Activated CD4-positive, alpha-beta T cell treated with anti-CD3 and anti-CD28 coated beads for 36 hours (primary cell): ENCODE measurements at regions not wholly inside any gene's neighbourhood (a gene's known extent, or its start where the extent isn't known, plus 50 kb on each side); places are given as distances from the start of the nearest gene placed in this dataset.

Experiments
- ATAC-seq: fragments of 200-7000 bp; cut with Tn5 transposase; one replicate; pipeline ENCODE4 v1.10.0; 2021; ENCODE audit warnings: mild to moderate bottlenecking, moderate library complexity
- CTCF ChIA-PET: fragments of 350-600 bp; sonication (Branson Sonifier 250); formaldehyde crosslinking; loops from one replicate; lab custom pipeline; 2021; ENCODE audit warnings: antibody characterized with exemption; lab: Charles Lee
- POLR2A ChIA-PET: fragments of 350-600 bp; sonication (Branson Sonifier 250); formaldehyde crosslinking; loops from one replicate; lab custom pipeline; 2021; ENCODE audit warnings: antibody characterized with exemption, inconsistent platforms; lab: Charles Lee
- DNase-seq: peaks from one replicate; pipeline ENCODE4 v3.0.0-alpha.2; 2020
- H3K27ac Mint-ChIP-seq: one replicate; pipeline ENCODE4 v1.8.0; 2021; ENCODE audit warnings: mixed read lengths
- H3K27me3 Mint-ChIP-seq: one replicate; pipeline ENCODE4 v1.8.0; 2021; ENCODE audit warnings: mixed read lengths
- H3K36me3 Mint-ChIP-seq: one replicate; pipeline ENCODE4 v1.8.0; 2021; ENCODE audit warnings: low read depth, mixed read lengths
- H3K4me1 Mint-ChIP-seq: one replicate; pipeline ENCODE4 v1.8.0; 2021; ENCODE audit warnings: mixed read lengths
- H3K4me3 Mint-ChIP-seq: one replicate; pipeline ENCODE4 v1.8.0; 2021; ENCODE audit warnings: mild to moderate bottlenecking, moderate library complexity, mixed read lengths
- H3K9me3 Mint-ChIP-seq: one replicate; pipeline ENCODE4 v1.8.0; 2021; ENCODE audit warnings: low read depth, mixed read lengths
- intact Hi-C, 2 experiments: fragments of 100-400 bp; cut with DNase I in 1 of 2; cut with micrococcal nuclease in 1 of 2; formaldehyde crosslinking; loops; one replicate each; pipeline versions ENCODE4 v1.14.2 to v1.15.1; 2022 to 2024; cut with DNase I, micrococcal nuclease

GRCh38 chr13:26962671-26963070 lies 202.1 kb upstream of the GPR12 start:
- Mint-ChIP-seq H3K4me1 (no peaks in the 10 kb centered on the region), H3K36me3 (no peaks in the 10 kb centered on the region), H3K27ac (no peak overlapping the region), H3K27me3 (no peaks in the 10 kb centered on the region), H3K4me3 (no peak overlapping the region), H3K9me3 (no peaks in the 10 kb centered on the region)
- DNase-seq, result no peak
- intact Hi-C loops, result no loop called here
- ChIA-PET CTCF (no interaction called here), POLR2A (no interaction called here)
- no peak for ATAC-seq

GRCh38 chr13:26961890-26962615 lies 201.5 kb upstream of the GPR12 start:
- Mint-ChIP-seq H3K27ac (no peak overlapping the region), H3K4me1 (no peaks in the 10 kb centered on the region), H3K9me3 (no peaks in the 10 kb centered on the region), H3K27me3 (peaks cover 2% of the 10 kb centered on the region), H3K36me3 (no peaks in the 10 kb centered on the region), H3K4me3 (no peak overlapping the region)
- DNase-seq, result no peak
- ChIA-PET POLR2A (no interaction called here), CTCF (no interaction called here)
- intact Hi-C loops, result no loop called here
- no peak for ATAC-seq

GRCh38 chr13:26957182-26957581 lies 196.6 kb upstream of the GPR12 start:
- H3K4me1 Mint-ChIP-seq, result no peaks in the 10 kb centered on the region
- intact Hi-C loops, result no loop called here
- peaks cover 2% of the 10 kb centered on the region for H3K27me3 Mint-ChIP-seq
- CTCF ChIA-PET, result interaction anchor here (1.7 kb wide), 1 partner anchor 11 kb away, joined by 4 read pairs; no protein-coding TSS in a partner anchor
- POLR2A ChIA-PET, result no interaction called here
- no peak for ATAC-seq
- DNase-seq, result no peak
- H3K27ac Mint-ChIP-seq, result no peak overlapping the region
- no peaks in the 10 kb centered on the region for H3K9me3 Mint-ChIP-seq
- no peak overlapping the region for H3K4me3 Mint-ChIP-seq
- no peaks in the 10 kb centered on the region for H3K36me3 Mint-ChIP-seq

- H3K27me3 Mint-ChIP-seq, result peaks cover 2% of the 10 kb centered on the region
- ChIA-PET POLR2A (no interaction called here), CTCF (interaction anchor here (1.7 kb wide), 1 partner anchor 11 kb away, joined by 4 read pairs; no protein-coding TSS in a partner anchor)
- no peaks in the 10 kb centered on the region for H3K36me3 Mint-ChIP-seq
- H3K4me3 Mint-ChIP-seq, result no peak overlapping the region
- DNase-seq, result no peak
- H3K4me1 Mint-ChIP-seq, result no peaks in the 10 kb centered on the region
- H3K9me3 Mint-ChIP-seq, result no peaks in the 10 kb centered on the region
- H3K27ac Mint-ChIP-seq, result no peak overlapping the region
- no peak for ATAC-seq
- intact Hi-C loops, result no loop called here
Measured at GRCh38 chr13:26956522-26957142, 196.0 kb upstream of the GPR12 start.

GRCh38 chr13:26954976-26955375 lies 194.4 kb upstream of the GPR12 start:
- Mint-ChIP-seq H3K27me3 (peaks cover 2% of the 10 kb centered on the region), H3K27ac (no peak overlapping the region)

GRCh38 chr13:26953291-26953690 lies 192.7 kb upstream of the GPR12 start:
- H3K4me3 Mint-ChIP-seq, result no peak overlapping the region
- intact Hi-C loops, result no loop called here
- H3K9me3 Mint-ChIP-seq, result no peaks in the 10 kb centered on the region
- ATAC-seq, result no peak
- H3K27ac Mint-ChIP-seq, result no peak overlapping the region
- no peaks in the 10 kb centered on the region for H3K4me1 Mint-ChIP-seq
- H3K27me3 Mint-ChIP-seq, result peaks cover 2% of the 10 kb centered on the region
- POLR2A ChIA-PET, result no interaction called here
- H3K36me3 Mint-ChIP-seq, result no peaks in the 10 kb centered on the region
- no peak for DNase-seq
- CTCF ChIA-PET, result no interaction called here

More at GRCh38 chr13:26954976-26955375, 194.4 kb upstream of the GPR12 start:
- ChIA-PET POLR2A (interaction anchor here (0.6 kb wide), 1 partner anchor 236 kb away, joined by 3 read pairs; no protein-coding TSS in a partner anchor), CTCF (interaction anchor here (0.6 to 1.0 kb wide), 3 partner anchors 398 to 503 kb away, joined by 3 to 5 read pairs (median 3); no protein-coding TSS in a partner anchor)
- H3K36me3 Mint-ChIP-seq, result no peaks in the 10 kb centered on the region
- H3K9me3 Mint-ChIP-seq, result no peaks in the 10 kb centered on the region
- ATAC-seq (no peak), DNase-seq (no peak)
- no peak overlapping the region for H3K4me3 Mint-ChIP-seq
- intact Hi-C loops, result no loop called here
- no peaks in the 10 kb centered on the region for H3K4me1 Mint-ChIP-seq

GRCh38 chr13:26952551-26953143 lies 192.1 kb upstream of the GPR12 start:
- no peaks in the 10 kb centered on the region for H3K36me3 Mint-ChIP-seq
- no peaks in the 10 kb centered on the region for H3K9me3 Mint-ChIP-seq
- H3K27me3 Mint-ChIP-seq, result peaks cover 2% of the 10 kb centered on the region
- ATAC-seq (no peak), DNase-seq (no peak)
- H3K27ac Mint-ChIP-seq, result no peak overlapping the region
- intact Hi-C loops, result no loop called here
- POLR2A ChIA-PET, result no interaction called here
- H3K4me3 Mint-ChIP-seq, result no peak overlapping the region
- no peaks in the 10 kb centered on the region for H3K4me1 Mint-ChIP-seq
- CTCF ChIA-PET, result interaction anchor here (0.6 kb wide), 1 partner anchor 157 kb away, joined by 3 read pairs; no protein-coding TSS in a partner anchor

- no peak overlapping the region for H3K27ac Mint-ChIP-seq
- no peak for DNase-seq
- H3K4me1 Mint-ChIP-seq, result no peaks in the 10 kb centered on the region
- ChIA-PET CTCF (interaction anchor here (0.6 kb wide), 1 partner anchor 156 kb away, joined by 3 read pairs; no protein-coding TSS in a partner anchor), POLR2A (no interaction called here)
- no peak overlapping the region for H3K4me3 Mint-ChIP-seq
- ATAC-seq, result no peak
- H3K9me3 Mint-ChIP-seq, result no peaks in the 10 kb centered on the region
- intact Hi-C loops, result no loop called here
- H3K36me3 Mint-ChIP-seq, result no peaks in the 10 kb centered on the region
- no peaks in the 10 kb centered on the region for H3K27me3 Mint-ChIP-seq
Measured at GRCh38 chr13:26951581-26952177, 191.1 kb upstream of the GPR12 start.

GRCh38 chr13:26950968-26951367 lies 190.4 kb upstream of the GPR12 start:
- Mint-ChIP-seq H3K9me3 (no peaks in the 10 kb centered on the region), H3K27ac (no peak overlapping the region), H3K27me3 (no peaks in the 10 kb centered on the region), H3K4me1 (no peaks in the 10 kb centered on the region), H3K4me3 (no peak overlapping the region), H3K36me3 (no peaks in the 10 kb centered on the region)
- ATAC-seq, result no peak
- CTCF ChIA-PET, result no interaction called here
- intact Hi-C loops, result no loop called here
- POLR2A ChIA-PET, result no interaction called here
- DNase-seq, result no peak

- Mint-ChIP-seq H3K4me1 (no peaks in the 10 kb centered on the region), H3K27me3 (no peaks in the 10 kb centered on the region), H3K36me3 (no peaks in the 10 kb centered on the region), H3K4me3 (no peak overlapping the region), H3K9me3 (no peaks in the 10 kb centered on the region), H3K27ac (no peak overlapping the region)
- DNase-seq (no peak), ATAC-seq (no peak)
- intact Hi-C loops, result no loop called here
- ChIA-PET POLR2A (no interaction called here), CTCF (interaction anchor here (0.9 kb wide), 1 partner anchor 10 kb away, joined by 4 read pairs; no protein-coding TSS in a partner anchor)
Measured at GRCh38 chr13:26950546-26950945, 190.0 kb upstream of the GPR12 start.

GRCh38 chr13:26949701-26950502 lies 189.3 kb upstream of the GPR12 start:
- intact Hi-C loops, result no loop called here

More at GRCh38 chr13:26949701-26950502, 189.3 kb upstream of the GPR12 start:
- no peak for ATAC-seq
- no peaks in the 10 kb centered on the region for H3K27me3 Mint-ChIP-seq
- no peaks in the 10 kb centered on the region for H3K9me3 Mint-ChIP-seq
- no peaks in the 10 kb centered on the region for H3K4me1 Mint-ChIP-seq
- CTCF ChIA-PET, result interaction anchor here (0.9 kb wide), 1 partner anchor 10 kb away, joined by 4 read pairs; no protein-coding TSS in a partner anchor
- H3K4me3 Mint-ChIP-seq, result no peak overlapping the region
- no peak for DNase-seq
- no peak overlapping the region for H3K27ac Mint-ChIP-seq
- POLR2A ChIA-PET, result no interaction called here
- H3K36me3 Mint-ChIP-seq, result no peaks in the 10 kb centered on the region
